G401 (cell line): ENCODE measurements at regions not wholly inside any gene's neighbourhood (a gene's known extent, or its start where the extent isn't known, plus 50 kb on each side); places are given as distances from the start of the nearest gene placed in this dataset.

Experiments
- DNase-seq: peaks from one replicate; pipeline ENCODE4 v3.0.0-alpha.2; 2015; ENCODE audit warnings: low spot score
- in situ Hi-C: cut with HindIII; loops from 2 replicates; pipeline ENCODE4 v1.10.0; 2016; ENCODE audit warnings: low sequenced_read_pairs, mixed read lengths

DNA sequence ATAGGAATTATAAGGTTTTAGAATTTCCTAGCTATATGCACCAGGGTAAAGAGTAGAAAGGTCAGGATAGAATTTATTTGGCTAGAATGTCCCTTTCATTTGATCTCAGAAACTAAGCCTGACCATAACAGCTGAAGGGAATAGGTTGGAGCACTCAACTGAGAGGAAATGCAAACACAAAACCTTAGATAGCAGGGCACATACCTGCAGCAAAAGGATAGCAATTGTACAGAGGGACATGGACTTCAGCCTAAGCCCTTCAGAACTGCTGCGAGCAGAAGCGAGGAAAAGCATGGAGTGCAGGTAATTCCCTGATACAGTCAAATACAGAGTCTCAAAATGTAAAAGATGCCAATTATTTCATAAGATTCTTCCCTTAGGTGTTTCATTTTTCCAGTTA lies 211.0 kb upstream of the DDI1 start:
- in situ Hi-C loops, result no loop called here
- DNase-seq, result no peak

GRCh38 chr11:103826856-103827255 lies 209.6 kb upstream of the DDI1 start:
- no peak for DNase-seq
- in situ Hi-C loops, result no loop called here

GRCh38 chr11:103829596-103829995 lies 206.8 kb upstream of the DDI1 start:
- in situ Hi-C loops, result no loop called here
- DNase-seq, result no peak

DNA sequence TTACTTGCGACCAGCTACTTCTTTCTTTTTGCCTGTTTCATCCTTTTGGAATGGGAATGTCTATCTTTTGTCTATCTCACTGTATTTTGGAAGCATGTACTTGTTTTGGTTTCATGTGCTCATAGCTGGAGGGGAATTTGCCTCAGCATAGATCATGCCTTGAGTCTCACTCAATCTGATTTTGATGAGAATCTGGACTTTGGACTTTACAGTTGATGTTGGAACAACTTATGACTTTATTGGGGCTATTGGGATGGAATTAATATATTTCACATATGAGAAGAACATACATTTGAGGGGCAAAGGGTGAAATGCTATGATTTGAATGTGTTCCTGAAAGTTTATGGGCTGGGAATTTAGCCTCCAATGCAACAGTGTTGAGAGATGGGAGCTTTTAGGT lies 206.2 kb upstream of the DDI1 start:
- in situ Hi-C loops, result no loop called here
- DNase-seq, result no peak

DNA sequence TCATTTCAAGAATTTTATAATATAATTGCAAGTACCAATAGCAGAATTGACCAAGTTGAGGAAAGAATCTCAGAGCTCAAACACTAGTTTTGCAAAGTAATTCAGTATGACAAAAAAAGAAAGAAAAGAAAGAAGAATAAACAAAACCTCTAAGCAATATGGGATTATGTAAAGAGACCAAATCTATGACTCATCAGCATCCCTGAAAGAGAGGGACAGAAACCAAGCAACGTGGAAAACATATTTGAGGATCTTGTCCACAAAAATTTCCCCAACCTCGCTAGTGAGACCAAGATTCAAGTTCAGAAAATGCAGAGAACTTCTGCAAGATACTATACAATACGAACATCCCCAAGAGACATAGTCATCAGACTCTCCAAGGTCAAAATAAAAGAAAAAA lies 203.7 kb upstream of the DDI1 start:
- no peak for DNase-seq
- in situ Hi-C loops, result no loop called here

DNA sequence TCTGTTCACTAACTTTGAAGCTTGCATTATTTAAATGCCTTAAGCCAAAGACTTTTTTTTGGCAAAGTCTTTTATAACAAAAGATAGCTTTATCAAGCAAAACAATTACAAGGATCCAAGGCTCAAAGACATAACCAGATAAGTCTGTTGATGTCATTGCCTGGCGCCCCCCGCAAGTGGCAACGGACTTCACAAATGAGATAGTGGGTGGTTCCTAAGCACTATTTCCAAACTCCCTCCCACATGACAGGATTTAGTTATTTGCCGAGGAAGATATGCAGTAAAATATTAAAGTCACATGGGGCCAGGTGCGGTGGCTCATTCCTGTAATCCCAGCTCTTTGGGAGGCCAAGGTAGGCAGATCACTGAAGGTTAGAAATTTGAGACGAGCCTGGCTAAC lies 194.2 kb upstream of the DDI1 start:
- in situ Hi-C loops, result no loop called here

GRCh38 chr11:103842795-103843194 lies 193.6 kb upstream of the DDI1 start:
- no peak for DNase-seq

More for the DNA sequence above, 194.2 kb upstream of the DDI1 start:
- no peak for DNase-seq

GRCh38 chr11:103844327-103845215 lies 191.9 kb upstream of the DDI1 start:
- in situ Hi-C loops, result no loop called here
- no peak for DNase-seq

More at GRCh38 chr11:103842795-103843194, 193.6 kb upstream of the DDI1 start:
- in situ Hi-C loops, result no loop called here

DNA sequence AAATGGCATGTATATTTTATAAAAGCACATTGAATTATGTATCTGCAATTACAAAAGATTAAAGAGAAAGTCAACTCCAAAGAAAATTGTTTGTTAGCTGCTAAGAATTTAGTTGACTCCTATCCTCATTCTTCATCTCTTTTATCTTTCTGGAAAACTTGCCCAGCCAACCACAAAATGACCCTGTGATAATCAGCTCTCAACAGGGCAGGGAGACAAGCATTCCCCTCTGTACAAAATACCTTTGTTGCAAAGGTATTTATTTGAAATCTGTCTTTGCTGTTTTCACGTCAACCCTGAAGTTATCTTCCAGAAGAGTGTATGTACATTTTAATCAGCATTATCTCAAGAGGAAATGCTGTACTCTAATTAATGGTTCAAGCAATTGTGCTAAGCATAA lies 191.1 kb upstream of the DDI1 start:
- in situ Hi-C loops, result no loop called here
- DNase-seq, result no peak

GRCh38 chr11:103848686-103849085 lies 187.8 kb upstream of the DDI1 start:
- DNase-seq, result no peak
- in situ Hi-C loops, result no loop called here

DNA sequence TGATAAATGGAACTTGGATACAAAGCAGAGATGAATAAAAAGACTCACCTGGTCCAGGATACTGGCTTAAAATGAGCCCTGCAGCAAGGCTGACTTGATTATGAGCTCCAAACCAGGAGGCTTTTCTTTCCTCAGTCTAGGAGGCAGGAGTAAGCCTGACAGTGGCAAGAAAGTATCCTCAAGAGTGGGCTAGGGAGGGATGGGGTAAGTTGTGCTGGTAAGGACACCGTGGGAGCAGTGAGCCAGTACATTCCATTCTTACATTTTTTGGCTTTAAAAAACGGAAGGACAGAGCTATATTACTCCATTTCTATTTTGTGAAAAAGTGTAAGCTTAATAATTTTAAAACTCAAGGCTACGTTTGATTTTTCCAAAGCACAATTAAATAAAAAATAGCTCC lies 187.1 kb upstream of the DDI1 start:
- no peak for DNase-seq
- in situ Hi-C loops, result no loop called here

DNA sequence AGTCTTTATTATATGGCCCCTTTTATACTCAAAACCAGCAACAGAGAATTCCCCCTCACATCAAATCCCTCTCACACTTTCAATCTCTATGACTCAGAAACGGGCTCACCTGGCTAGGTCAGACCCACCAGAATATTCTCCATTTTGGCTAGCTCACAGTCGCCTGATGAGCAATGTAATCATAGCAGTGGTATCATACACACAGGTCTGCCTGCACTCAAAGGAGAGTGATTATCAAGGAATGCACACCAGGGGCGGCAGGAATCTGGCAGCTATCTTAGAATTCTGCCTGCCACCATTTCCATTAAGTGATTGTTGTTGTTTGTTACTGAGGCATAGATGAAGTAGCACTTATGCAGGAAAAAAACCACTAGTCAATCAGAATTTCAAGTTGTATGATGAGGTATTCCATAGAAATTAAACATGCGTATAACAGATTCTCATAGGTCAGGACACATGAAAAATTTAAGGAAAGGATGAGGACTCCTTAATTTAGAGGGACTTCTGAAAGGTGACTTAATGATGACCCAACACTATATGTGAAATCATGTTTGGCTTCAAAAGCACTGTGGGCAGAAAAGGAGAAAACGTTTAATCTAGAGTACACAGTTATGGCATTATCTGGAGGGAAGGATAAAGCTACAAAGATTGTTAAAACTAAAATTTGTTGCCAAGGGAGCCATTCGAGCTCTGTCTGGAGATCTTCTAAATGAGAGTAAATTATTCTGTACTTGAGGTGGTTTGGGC lies 185.8 kb upstream of the DDI1 start:
- DNase-seq, result no peak
- in situ Hi-C loops, result no loop called here

DNA sequence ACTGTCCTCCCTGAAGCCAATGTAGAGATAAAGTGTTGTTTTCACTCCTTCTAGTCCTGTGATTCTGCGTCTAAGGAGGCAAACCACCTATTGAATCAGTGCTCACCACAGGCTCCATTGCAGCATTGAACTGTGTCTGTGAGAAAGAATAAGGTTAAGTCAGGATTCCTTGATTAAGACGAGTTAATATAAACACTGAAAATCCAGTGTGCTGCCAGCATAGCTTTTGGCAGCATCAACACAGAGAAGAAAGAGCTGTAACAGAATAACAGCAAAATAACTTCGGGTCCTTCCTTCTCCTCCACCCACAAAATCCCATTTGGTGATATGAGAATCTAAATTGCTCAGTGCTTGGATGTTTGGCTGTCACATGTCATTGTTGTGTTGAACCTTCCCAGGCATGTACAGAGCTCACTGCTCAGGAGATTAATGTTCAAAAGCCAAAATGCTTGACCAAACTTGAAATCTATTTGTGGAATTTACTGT lies 185.2 kb upstream of the DDI1 start:
- in situ Hi-C loops, result no loop called here

More for the DNA sequence above, 185.2 kb upstream of the DDI1 start:
- DNase-seq, result no peak
